ENCODE measurements at regions not wholly inside any gene's neighbourhood (a gene's known extent, or its start where the extent isn't known, plus 50 kb on each side); places are given as distances from the start of the nearest gene placed in this dataset.
"Not testable (repeated sequence)": the region's sequence is repeated elsewhere in the genome, so short reads cannot be mapped to it uniquely, and the experiment has no call there.

- no peak for DNase-seq
Observed at GRCh38 chr13:38283346-38283745, 66.3 kb upstream of the UFM1 start.

GRCh38 chr13:38265132-38265497, 84.5 kb upstream of the UFM1 start:
- no peak for DNase-seq

GRCh38 chr13:38264363-38265131, 85.1 kb upstream of the UFM1 start:
- DNase-seq, result no peak

GRCh38 chr13:38262211-38262610, 87.4 kb upstream of the UFM1 start:
- DNase-seq, result no peak

- DNase-seq, result no peak
Observed at GRCh38 chr13:38255600-38255999, 94.1 kb upstream of the UFM1 start.

GRCh38 chr13:38239874-38240273, 109.8 kb upstream of the UFM1 start:
- DNase-seq, result no peak

GRCh38 chr13:38228322-38228721, 121.3 kb upstream of the UFM1 start:
- DNase-seq, result no peak

GRCh38 chr13:38226496-38226895, 123.2 kb upstream of the UFM1 start:
- DNase-seq, result no peak

- no peak for DNase-seq
Observed at GRCh38 chr13:38223089-38223488, 126.6 kb upstream of the UFM1 start.

- DNase-seq, result not testable (repeated sequence)
Observed at GRCh38 chr13:38221120-38221519, 128.5 kb upstream of the UFM1 start.

GRCh38 chr13:38216181-38216580, 133.5 kb upstream of the UFM1 start:
- no peak for DNase-seq

- DNase-seq, result no peak
Observed at GRCh38 chr13:38213314-38213713, 136.3 kb upstream of the UFM1 start.

GRCh38 chr13:38210928-38211596, 138.6 kb upstream of the UFM1 start:
- no peak for DNase-seq

- no peak for DNase-seq
Observed at GRCh38 chr13:38204556-38204955, 145.1 kb upstream of the UFM1 start.

- DNase-seq, result peak in 1 of 5 experiments; percentile 5
Observed at GRCh38 chr13:38202740-38203139, 146.9 kb upstream of the UFM1 start.

GRCh38 chr13:38191016-38191415, 158.6 kb upstream of the UFM1 start:
- no peak for DNase-seq

GRCh38 chr13:38180670-38181069, 169.0 kb upstream of the UFM1 start:
- DNase-seq, result peak in 1 of 5 experiments; percentile 38

- no peak for DNase-seq
Observed at GRCh38 chr13:38180126-38180525, 169.5 kb upstream of the UFM1 start.

- DNase-seq, result no peak
Observed at GRCh38 chr13:38176664-38177063, 173.0 kb upstream of the UFM1 start.

- DNase-seq, result no peak
Observed at GRCh38 chr13:38173403-38173802, 176.2 kb upstream of the UFM1 start.

- no peak for DNase-seq
Observed at GRCh38 chr13:38167164-38167822, 182.4 kb upstream of the UFM1 start.

- no peak for DNase-seq
Observed at GRCh38 chr13:38166116-38166515, 183.5 kb upstream of the UFM1 start.

- DNase-seq, result no peak
Observed at GRCh38 chr13:38160131-38160530, 189.5 kb upstream of the UFM1 start.

GRCh38 chr13:38159710-38160109, 189.9 kb upstream of the UFM1 start:
- no peak for DNase-seq

Data from T-helper 2 cell (primary cell).